Epithelial cell of prostate (primary cell): ENCODE measurements at regions not wholly inside any gene's neighbourhood (a gene's known extent, or its start where the extent isn't known, plus 50 kb on each side); places are given as distances from the start of the nearest gene placed in this dataset.

Experiments
- DNase-seq: peaks from one replicate; pipeline ENCODE4 v3.0.0-alpha.2; 2011; ENCODE audit warnings: low read depth, low spot score
- H3K27ac ChIP-seq: fragments of 450-650 bp; 2 replicates; pipeline ENCODE4 v1.5.1; 2017; ENCODE audit warnings: mild to moderate bottlenecking

DNA sequence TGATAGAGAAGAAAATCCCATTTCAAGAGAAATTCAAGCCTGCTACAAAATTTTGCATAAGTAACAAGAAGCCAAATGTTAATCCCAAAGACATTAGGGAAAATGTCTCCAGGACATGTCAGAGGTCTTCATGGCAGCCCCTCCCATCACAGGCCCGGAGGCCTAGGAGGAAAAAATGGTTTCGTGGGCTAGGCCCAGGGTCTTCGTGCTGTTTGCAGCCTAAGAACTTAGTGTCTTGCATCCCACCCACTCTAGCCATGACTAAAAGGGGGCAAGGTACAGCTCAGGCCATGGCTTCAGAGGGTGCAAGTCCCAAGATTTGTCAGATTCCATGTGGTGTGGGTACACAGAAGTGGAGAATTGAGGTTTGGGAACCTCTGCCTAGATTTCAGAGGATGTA is 57.8 kb upstream of the TAPT1 start:
- DNase-seq: no peak
- no peak overlapping the region for H3K27ac ChIP-seq

DNA sequence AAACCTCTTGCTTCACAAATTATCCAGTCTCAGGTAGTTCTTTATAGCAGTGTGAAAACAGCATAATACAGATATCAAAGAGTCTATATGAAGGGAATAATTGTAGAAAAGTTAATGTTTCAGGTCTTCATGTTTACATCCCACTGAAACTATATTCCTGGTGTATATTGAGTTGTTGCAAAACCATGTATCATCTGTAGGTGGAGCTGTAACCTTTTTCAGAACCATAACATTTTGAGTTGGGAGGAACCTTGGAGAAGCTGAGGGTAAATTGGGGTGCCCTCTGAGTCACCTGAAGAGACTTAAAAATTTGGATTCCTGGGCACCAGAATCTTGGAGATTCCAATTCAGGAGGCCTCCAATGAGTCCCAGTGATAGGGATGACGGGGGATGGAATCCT is 51.9 kb upstream of the TAPT1 start:
- H3K27ac ChIP-seq: no peak overlapping the region
- DNase-seq: no peak
